MM.1S (cell line): ENCODE measurements at regions not wholly inside any gene's neighbourhood (a gene's known extent, or its start where the extent isn't known, plus 50 kb on each side); places are given as distances from the start of the nearest gene placed in this dataset.

Experiments
- DNase-seq: peaks from one replicate; pipeline ENCODE4 v3.0.0-alpha.2; 2015
- H2AFZ ChIP-seq: fragments of 300-600 bp; sonication (generic); 2 replicates; pipeline ENCODE4 v1.6.0; 2016; ENCODE audit warnings: antibody characterized with exemption, low read length
- H3F3A ChIP-seq: fragments of 300-600 bp; sonication (generic); 2 replicates; pipeline ENCODE4 v1.6.1; 2016; ENCODE audit warnings: mild to moderate bottlenecking, antibody characterized with exemption, low read length, moderate library complexity, mixed read lengths; ENCODE audit not compliant: insufficient read depth
- H3K27ac ChIP-seq: fragments of 300-600 bp; sonication (generic); 2 replicates; pipeline ENCODE4 v1.5.1; 2016; ENCODE audit warnings: mild to moderate bottlenecking, low read length
- H3K27me3 ChIP-seq: fragments of 300-600 bp; sonication (generic); replicated peaks from 2 replicates; pipeline ENCODE4 v1.6.0; 2016; ENCODE audit warnings: low read length; ENCODE audit not compliant: insufficient read depth
- H3K36me3 ChIP-seq: fragments of 300-600 bp; sonication (generic); replicated peaks from 2 replicates; pipeline ENCODE4 v1.6.1; 2016; ENCODE audit warnings: mild to moderate bottlenecking, low read length, mixed read lengths; ENCODE audit not compliant: insufficient read depth
- H3K4me1 ChIP-seq: fragments of 300-600 bp; sonication (generic); 2 replicates; pipeline ENCODE4 v1.6.1; 2016; ENCODE audit warnings: low read length, mixed read lengths
- H3K4me2 ChIP-seq: fragments of 300-600 bp; sonication (generic); 2 replicates; pipeline ENCODE4 v1.6.0; 2016; ENCODE audit warnings: low read depth, low read length
- H3K4me3 ChIP-seq: fragments of 300-600 bp; sonication (generic); 2 replicates; pipeline ENCODE4 v1.5.1; 2016; ENCODE audit warnings: low read length, mixed read lengths
- H3K79me2 ChIP-seq: fragments of 300-600 bp; sonication (generic); 2 replicates; pipeline ENCODE4 v1.6.1; 2016; ENCODE audit warnings: mixed run types, low read length, mixed read lengths
- H3K9ac ChIP-seq: fragments of 300-600 bp; sonication (generic); 2 replicates; pipeline ENCODE4 v1.6.1; 2016; ENCODE audit warnings: low read length, mixed read lengths
- H3K9me2 ChIP-seq: fragments of 300-600 bp; sonication (generic); replicated peaks from 2 replicates; pipeline ENCODE4 v1.6.1; 2016; ENCODE audit warnings: mild to moderate bottlenecking, low read length, mixed read lengths; ENCODE audit not compliant: insufficient read depth
- H3K9me3 ChIP-seq: fragments of 300-600 bp; sonication (generic); replicated peaks from 2 replicates; pipeline ENCODE4 v1.6.1; 2016; ENCODE audit warnings: mild to moderate bottlenecking, low read length, mixed read lengths; ENCODE audit not compliant: insufficient read depth
- H4K20me1 ChIP-seq: fragments of 300-600 bp; sonication (generic); 2 replicates; pipeline ENCODE4 v1.6.1; 2016; ENCODE audit warnings: mild to moderate bottlenecking, low read length, moderate library complexity, mixed read lengths; ENCODE audit not compliant: insufficient read depth
- EZH2 ChIP-seq: fragments of 300-600 bp; sonication (generic); optimal IDR thresholded peaks from 2 replicates; pipeline ENCODE3; 2017; ENCODE audit warnings: low read depth, mild to moderate bottlenecking, antibody characterized with exemption, low read length, mixed read lengths
- EZH2phosphoT487 ChIP-seq: fragments of 300-600 bp; sonication (generic); IDR thresholded peaks from 2 replicates; pipeline ENCODE4 v1.6.1; 2018; ENCODE audit warnings: antibody characterized with exemption, low read length
- TF ChIP-seq, protein P1 (sequence below): fragments of 300-600 bp; sonication (generic); IDR thresholded peaks from 2 replicates; pipeline ENCODE4 v1.5.1; 2016; ENCODE audit warnings: antibody characterized with exemption, low read length, mixed read lengths

DNA sequence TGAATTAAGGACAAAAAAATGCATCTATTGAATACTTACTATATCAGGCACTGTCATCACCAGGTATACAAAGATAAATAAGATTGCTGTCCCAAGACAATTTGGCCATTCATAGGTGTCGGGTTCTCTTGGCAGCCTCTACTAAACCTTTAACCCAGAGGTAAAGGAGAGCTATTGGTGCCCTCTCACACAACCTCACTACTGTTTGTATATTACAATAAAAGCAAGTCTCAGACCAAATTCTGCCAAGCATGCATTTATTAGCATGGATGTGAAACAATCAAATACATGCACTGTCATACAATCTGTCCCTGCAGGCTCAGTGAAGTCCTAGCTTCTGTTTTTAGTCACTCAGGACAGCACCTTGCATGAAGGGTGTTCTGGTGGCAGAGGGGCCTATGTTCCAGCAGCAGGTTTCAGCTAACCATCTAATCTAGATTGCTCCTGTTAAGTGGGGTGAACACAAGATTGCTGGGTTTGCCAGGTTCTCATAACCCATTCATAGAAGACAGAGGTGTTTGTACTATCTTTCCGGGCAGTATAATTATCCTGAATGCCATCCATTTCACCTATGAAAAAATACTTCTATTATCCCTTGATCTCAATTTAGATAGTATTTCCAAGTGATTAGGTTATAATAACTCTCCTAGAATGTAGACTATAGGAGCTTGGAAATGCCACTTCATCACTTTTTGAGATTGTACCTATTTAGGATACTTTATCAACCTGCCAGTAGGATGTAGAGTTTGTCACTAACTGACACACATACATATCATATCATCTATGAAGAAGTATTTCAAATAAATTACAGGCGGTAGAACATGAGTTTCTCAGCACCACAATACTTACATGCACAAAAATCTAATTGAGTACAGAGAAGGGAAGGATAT is 254.0 kb upstream of the KRR1 start:
- Histone ChIP-seq H4K20me1 (no peaks in the 10 kb centered on the region), H2AFZ (no peak overlapping the region), H3K9ac (no peak overlapping the region), H3K79me2 (no peaks in the 10 kb centered on the region), H3K4me2 (no peak overlapping the region), H3K9me3 (no peaks in the 10 kb centered on the region), H3K36me3 (no peaks in the 10 kb centered on the region), H3F3A (no peaks in the 10 kb centered on the region), H3K4me3 (no peak overlapping the region), H3K27me3 (no peaks in the 10 kb centered on the region), H3K27ac (no peak overlapping the region), H3K4me1 (no peaks in the 10 kb centered on the region), H3K9me2 (no peaks in the 10 kb centered on the region)
- DNase-seq = no peak
- TF ChIP-seq, protein P1, sequence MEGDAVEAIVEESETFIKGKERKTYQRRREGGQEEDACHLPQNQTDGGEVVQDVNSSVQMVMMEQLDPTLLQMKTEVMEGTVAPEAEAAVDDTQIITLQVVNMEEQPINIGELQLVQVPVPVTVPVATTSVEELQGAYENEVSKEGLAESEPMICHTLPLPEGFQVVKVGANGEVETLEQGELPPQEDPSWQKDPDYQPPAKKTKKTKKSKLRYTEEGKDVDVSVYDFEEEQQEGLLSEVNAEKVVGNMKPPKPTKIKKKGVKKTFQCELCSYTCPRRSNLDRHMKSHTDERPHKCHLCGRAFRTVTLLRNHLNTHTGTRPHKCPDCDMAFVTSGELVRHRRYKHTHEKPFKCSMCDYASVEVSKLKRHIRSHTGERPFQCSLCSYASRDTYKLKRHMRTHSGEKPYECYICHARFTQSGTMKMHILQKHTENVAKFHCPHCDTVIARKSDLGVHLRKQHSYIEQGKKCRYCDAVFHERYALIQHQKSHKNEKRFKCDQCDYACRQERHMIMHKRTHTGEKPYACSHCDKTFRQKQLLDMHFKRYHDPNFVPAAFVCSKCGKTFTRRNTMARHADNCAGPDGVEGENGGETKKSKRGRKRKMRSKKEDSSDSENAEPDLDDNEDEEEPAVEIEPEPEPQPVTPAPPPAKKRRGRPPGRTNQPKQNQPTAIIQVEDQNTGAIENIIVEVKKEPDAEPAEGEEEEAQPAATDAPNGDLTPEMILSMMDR = no peak
- no peak for TF ChIP-seq EZH2
- TF ChIP-seq EZH2phosphoT487 = no peak

DNA sequence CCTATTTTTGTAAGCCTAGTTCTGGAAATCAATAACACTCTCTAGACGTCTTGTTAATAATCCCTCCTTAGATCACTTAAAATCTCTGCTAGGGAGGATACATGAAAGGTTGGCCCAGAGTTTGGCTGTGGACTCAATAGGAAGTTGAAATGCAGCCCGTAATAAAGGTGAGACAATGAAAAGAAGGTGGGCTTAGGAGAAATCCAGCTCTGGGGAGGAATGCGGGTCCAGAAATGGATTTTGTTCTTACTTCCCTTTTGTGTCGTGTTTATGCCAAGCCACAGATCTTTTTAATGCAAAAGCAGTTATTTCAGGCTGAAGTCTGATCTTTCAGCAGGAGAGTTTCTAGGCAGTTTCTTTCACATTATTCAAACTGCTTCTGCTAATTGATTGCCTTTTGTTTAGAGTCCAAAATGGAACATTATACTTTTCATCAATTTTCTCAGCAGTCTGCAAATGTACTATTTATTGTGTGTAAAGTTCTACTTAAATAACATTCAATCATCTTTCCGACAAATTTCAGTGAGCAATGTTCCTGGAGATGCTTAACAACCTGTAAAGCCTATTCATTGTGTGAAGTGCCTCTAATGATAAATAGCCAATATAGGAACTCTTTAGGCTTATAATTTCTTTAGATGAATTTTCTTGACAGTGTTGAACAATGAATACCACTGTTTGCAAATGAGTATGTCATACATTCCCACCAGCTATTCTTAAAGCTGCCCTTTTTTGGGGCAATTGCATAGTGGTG is 252.9 kb upstream of the KRR1 start:
- H3K36me3 ChIP-seq = no peaks in the 10 kb centered on the region
- no peaks in the 10 kb centered on the region for H3K27me3 ChIP-seq
- no peaks in the 10 kb centered on the region for H3K9me3 ChIP-seq
- H3K79me2 ChIP-seq = no peaks in the 10 kb centered on the region
- no peaks in the 10 kb centered on the region for H3F3A ChIP-seq
- no peak overlapping the region for H2AFZ ChIP-seq
- H3K27ac ChIP-seq = no peak overlapping the region
- H3K4me3 ChIP-seq = no peak overlapping the region
- H3K9me2 ChIP-seq = no peaks in the 10 kb centered on the region
- no peak for DNase-seq
- no peak for TF ChIP-seq EZH2phosphoT487
- TF ChIP-seq, protein P1 = no peak
- no peak for TF ChIP-seq EZH2
- no peaks in the 10 kb centered on the region for H4K20me1 ChIP-seq
- no peaks in the 10 kb centered on the region for H3K4me1 ChIP-seq
- H3K9ac ChIP-seq = no peak overlapping the region
- H3K4me2 ChIP-seq = no peak overlapping the region

DNA sequence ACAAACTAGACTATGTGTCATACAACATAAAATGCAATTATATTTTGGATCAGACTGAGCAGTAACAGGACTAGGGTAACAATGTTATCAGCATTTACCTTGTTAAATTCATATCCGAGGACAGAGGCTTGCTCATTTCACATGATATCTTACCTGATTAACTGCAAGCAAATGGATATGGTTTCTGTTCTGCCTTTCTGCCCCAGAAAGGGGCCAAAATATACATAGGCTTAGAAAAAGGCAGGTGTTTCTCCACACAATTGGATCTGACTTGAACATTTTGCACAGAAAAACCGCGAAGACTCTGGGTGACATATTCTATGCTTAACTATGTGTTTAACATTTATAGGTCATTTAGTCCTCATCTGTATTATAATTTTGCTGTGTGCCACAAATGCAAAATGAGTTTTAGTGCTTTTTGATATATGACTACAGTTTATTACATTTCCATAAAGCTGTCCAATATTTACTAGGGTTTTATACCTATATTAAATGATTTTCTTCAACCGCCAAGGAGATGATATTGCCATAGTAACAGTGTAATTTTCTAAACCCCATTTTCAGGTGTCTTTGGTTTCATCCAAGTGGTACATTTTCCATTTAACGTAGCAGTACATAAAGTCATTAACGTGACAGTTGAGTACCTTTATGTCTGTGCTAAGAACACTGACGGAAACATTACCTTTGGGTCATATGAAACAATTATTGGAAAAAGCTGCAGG is 249.3 kb upstream of the KRR1 start:
- no peaks in the 10 kb centered on the region for H3K4me1 ChIP-seq
- H3K79me2 ChIP-seq = no peaks in the 10 kb centered on the region
- no peak overlapping the region for H3K4me2 ChIP-seq
- no peak overlapping the region for H3K4me3 ChIP-seq
- no peak overlapping the region for H3K9ac ChIP-seq
- no peaks in the 10 kb centered on the region for H3F3A ChIP-seq
- DNase-seq = no peak
- no peak overlapping the region for H3K27ac ChIP-seq
- no peak for TF ChIP-seq EZH2phosphoT487
- TF ChIP-seq EZH2 = no peak
- TF ChIP-seq, protein P1 = no peak
- no peaks in the 10 kb centered on the region for H3K9me3 ChIP-seq
- no peak overlapping the region for H2AFZ ChIP-seq
- no peaks in the 10 kb centered on the region for H3K36me3 ChIP-seq
- no peaks in the 10 kb centered on the region for H3K27me3 ChIP-seq
- no peaks in the 10 kb centered on the region for H3K9me2 ChIP-seq
- H4K20me1 ChIP-seq = no peaks in the 10 kb centered on the region
